ENCODE measurements at regions not wholly inside any gene's neighbourhood (a gene's known extent, or its start where the extent isn't known, plus 50 kb on each side); places are given as distances from the start of the nearest gene placed in this dataset.

DNA sequence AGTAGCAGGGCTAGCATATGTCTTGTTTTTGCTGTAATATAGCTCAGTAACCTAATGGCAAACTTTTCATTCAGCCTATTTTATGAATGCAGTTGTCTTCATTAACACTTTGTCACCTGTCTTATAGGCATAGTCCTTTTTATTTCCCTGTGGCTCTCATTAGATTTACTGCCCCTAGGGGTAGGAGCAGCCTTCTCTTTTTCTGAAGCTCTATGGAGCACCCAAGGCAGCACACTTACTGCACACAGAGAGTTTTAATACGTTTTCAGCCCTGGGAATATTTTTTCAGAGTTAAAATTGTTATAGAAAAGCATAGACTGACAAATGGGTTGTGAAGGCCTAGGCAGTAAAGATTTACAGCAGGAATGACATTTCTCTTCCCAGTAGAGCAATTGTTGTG, 406.8 kb downstream of the TMA16 start:
- Histone ChIP-seq H3K14ac (ENCODE audit: insufficient read length) (no peak overlapping the region), H3K18ac (ENCODE audit: extremely low read depth, low read length) (no peak overlapping the region), H2BK15ac (ENCODE audit: low read length) (no peak overlapping the region), H3K23ac (ENCODE audit: insufficient read length) (no peak overlapping the region), H3K79me1 (ENCODE audit: low read depth, low read length) (no peaks in the 10 kb centered on the region), H3K79me2 (ENCODE audit: control insufficient read depth in 1 of 2, insufficient read depth in 2 of 2, low read length in 2 of 2) (no peaks in the 10 kb centered on the region), H4K5ac (ENCODE audit: insufficient read length, low read depth, low read length) (no peak overlapping the region), H3K9ac (replicated peaks in 1 of 4; ENCODE audit: extremely low read depth in 1 of 4, low read depth in 3 of 4, low read length in 3 of 4) (no peak overlapping the region), H3K4ac (replicated peaks; ENCODE audit: insufficient read length, low read depth, low read length) (no peak overlapping the region), H3K9me3 (ENCODE audit: insufficient read depth in 2 of 2, low read depth in 1 of 2, low read length in 1 of 2) (no peaks in the 10 kb centered on the region), H3K56ac (replicated peaks; ENCODE audit: insufficient read length, low read depth, low read length) (no peak overlapping the region), H2AK5ac (ENCODE audit: low read depth, low read length) (no peak overlapping the region), H2BK5ac (ENCODE audit: low read depth, low read length) (no peak overlapping the region), H2BK120ac (replicated peaks; ENCODE audit: low read depth, low read length) (no peak overlapping the region), H3K27me3 (replicated peaks in 1 of 4; ENCODE audit: control insufficient read depth in 3 of 4, extremely low read depth in 1 of 4, insufficient read depth in 3 of 4, low read length in 3 of 4) (no peaks in the 10 kb centered on the region), H3K4me3 (ENCODE audit: extremely low read depth in 1 of 4, insufficient read depth in 2 of 4, low read depth in 3 of 4, low read length in 4 of 4) (no peak overlapping the region), H3K23me2 (ENCODE audit: low read depth, low read length) (no peaks in the 10 kb centered on the region; the same call in 1 of the 2 replicates), H3K27ac (ENCODE audit: low read depth, low read length) (no peak overlapping the region), H2AFZ (ENCODE audit: low read length) (no peak overlapping the region), H4K20me1 (replicated peaks in 1 of 2; ENCODE audit: control insufficient read depth in 1 of 2, insufficient read depth in 2 of 2, low read length in 2 of 2) (no peaks in the 10 kb centered on the region), H2BK20ac (ENCODE audit: low read length) (no peak overlapping the region), H3K4me2 (ENCODE audit: insufficient read depth in 1 of 2, low read depth in 2 of 2, low read length in 2 of 2) (no peak overlapping the region), H4K8ac (ENCODE audit: extremely low read depth, insufficient read depth, low read length) (no peak overlapping the region), H4K91ac (replicated peaks; ENCODE audit: insufficient read length, low read length) (no peak overlapping the region), H2BK12ac (ENCODE audit: low read depth, low read length) (no peak overlapping the region), H3K36me3 (ENCODE audit: control insufficient read depth in 2 of 4, insufficient read depth in 4 of 4, low read length in 3 of 4) (no peaks in the 10 kb centered on the region), H3K4me1 (replicated peaks in 1 of 4; ENCODE audit: control insufficient read depth in 3 of 4, insufficient read depth in 4 of 4, low read length in 3 of 4) (peaks cover 0 to 5% (median 3%) of the 10 kb centered on the region in 4 experiments; a peak in 4 of 7 replicates)
- WGBS, 2 experiments (ENCODE audit: extremely low coverage in 1 of 2, insufficient coverage in 1 of 2, insufficient read length in 1 of 2, insufficient replicate concordance in 2 of 2, low coverage in 1 of 2, low lambda C conversion rate in 2 of 2, missing lambda C conversion rate in 1 of 2), result 35% methylated on average over 1 of the region's 1 CpG; no CpG with 5 or more reads in 1 of the 2 experiments
- DNase-seq (ENCODE audit: low read depth in 1 of 2, low spot score in 2 of 2), result no peak
- ChIA-PET CTCF (ENCODE audit: partially characterized antibody) (interaction anchor here (0.6 to 1.0 kb wide), 3 partner anchors 67 to 214 kb away, joined by 3 to 4 read pairs (median 3); no protein-coding TSS in a partner anchor), POLR2A (ENCODE audit: partially characterized antibody) (no interaction called here)
- TF ChIP-seq, protein P1, sequence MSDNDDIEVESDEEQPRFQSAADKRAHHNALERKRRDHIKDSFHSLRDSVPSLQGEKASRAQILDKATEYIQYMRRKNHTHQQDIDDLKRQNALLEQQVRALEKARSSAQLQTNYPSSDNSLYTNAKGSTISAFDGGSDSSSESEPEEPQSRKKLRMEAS (IDR thresholded peaks at IDR 0.05), result no peak
- TF ChIP-seq RAD21 (IDR thresholded peaks at IDR 0.05 in 1 of 2, conservative IDR thresholded peaks at IDR 0.05 in 1 of 2; ENCODE audit: low read depth in 2 of 2, low read length in 2 of 2), result peak in 1 of 2 experiments; percentile 10; a peak in 1 of 4 replicates
- TF ChIP-seq CREB1 (IDR thresholded peaks at IDR 0.05), result no peak
- TF ChIP-seq SP2 (IDR thresholded peaks at IDR 0.05; ENCODE audit: low read length), result no peak
- no peak for TF ChIP-seq CHD2 (IDR thresholded peaks at IDR 0.05; ENCODE audit: low read length)
- no peak for FAIRE-seq

Data from H1 (cell line).